OCI-LY7 (cell line): ENCODE measurements at regions not wholly inside any gene's neighbourhood (a gene's known extent, or its start where the extent isn't known, plus 50 kb on each side); places are given as distances from the start of the nearest gene placed in this dataset.

Source experiments
- EZH2phosphoT487 ChIP-seq: fragments of 200-600 bp; sonication (generic); IDR thresholded peaks from 2 replicates; pipeline ENCODE4 v1.6.1; 2018; ENCODE audit warnings: low read depth, borderline replicate concordance, mild to moderate bottlenecking, mixed run types, antibody characterized with exemption, low read length, moderate library complexity, mixed read lengths
- TF ChIP-seq, protein P1 (sequence below): fragments of 200-600 bp; sonication (generic); conservative IDR thresholded peaks from 2 replicates; pipeline ENCODE4 v1.5.1; 2014; ENCODE audit warnings: mild to moderate bottlenecking, antibody characterized with exemption, low read length, moderate library complexity, mixed read lengths

DNA sequence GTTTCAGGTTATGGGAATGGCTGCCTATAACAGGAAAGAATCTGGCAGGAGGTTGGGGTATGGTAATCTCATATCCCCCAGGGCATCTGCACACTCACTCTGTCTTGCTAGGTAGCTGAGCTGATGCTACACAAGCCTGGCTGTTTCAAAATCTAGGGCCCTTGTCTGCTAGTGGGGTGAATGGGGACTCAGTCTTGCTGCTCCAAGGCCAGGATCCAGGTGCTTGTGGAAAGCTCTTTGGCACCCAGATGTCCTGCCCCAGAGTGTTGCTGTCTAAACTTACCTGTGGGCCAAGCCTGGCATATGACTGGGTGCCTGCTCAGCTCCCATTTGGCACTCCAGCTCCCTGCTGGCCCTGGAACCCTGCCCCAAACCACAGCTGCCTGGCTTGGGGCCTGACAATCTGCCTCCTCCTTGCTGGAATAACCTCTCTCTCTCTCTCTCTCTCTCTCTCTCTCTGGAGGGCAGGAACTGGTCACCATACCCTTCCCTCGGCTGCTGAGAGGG, 158.1 kb upstream of the TSC22D1 start:
- TF ChIP-seq, protein P1, sequence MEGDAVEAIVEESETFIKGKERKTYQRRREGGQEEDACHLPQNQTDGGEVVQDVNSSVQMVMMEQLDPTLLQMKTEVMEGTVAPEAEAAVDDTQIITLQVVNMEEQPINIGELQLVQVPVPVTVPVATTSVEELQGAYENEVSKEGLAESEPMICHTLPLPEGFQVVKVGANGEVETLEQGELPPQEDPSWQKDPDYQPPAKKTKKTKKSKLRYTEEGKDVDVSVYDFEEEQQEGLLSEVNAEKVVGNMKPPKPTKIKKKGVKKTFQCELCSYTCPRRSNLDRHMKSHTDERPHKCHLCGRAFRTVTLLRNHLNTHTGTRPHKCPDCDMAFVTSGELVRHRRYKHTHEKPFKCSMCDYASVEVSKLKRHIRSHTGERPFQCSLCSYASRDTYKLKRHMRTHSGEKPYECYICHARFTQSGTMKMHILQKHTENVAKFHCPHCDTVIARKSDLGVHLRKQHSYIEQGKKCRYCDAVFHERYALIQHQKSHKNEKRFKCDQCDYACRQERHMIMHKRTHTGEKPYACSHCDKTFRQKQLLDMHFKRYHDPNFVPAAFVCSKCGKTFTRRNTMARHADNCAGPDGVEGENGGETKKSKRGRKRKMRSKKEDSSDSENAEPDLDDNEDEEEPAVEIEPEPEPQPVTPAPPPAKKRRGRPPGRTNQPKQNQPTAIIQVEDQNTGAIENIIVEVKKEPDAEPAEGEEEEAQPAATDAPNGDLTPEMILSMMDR, result no peak
- TF ChIP-seq EZH2phosphoT487, result no peak
